ENCODE measurements at regions not wholly inside any gene's neighbourhood (a gene's known extent, or its start where the extent isn't known, plus 50 kb on each side); places are given as distances from the start of the nearest gene placed in this dataset.

DNA sequence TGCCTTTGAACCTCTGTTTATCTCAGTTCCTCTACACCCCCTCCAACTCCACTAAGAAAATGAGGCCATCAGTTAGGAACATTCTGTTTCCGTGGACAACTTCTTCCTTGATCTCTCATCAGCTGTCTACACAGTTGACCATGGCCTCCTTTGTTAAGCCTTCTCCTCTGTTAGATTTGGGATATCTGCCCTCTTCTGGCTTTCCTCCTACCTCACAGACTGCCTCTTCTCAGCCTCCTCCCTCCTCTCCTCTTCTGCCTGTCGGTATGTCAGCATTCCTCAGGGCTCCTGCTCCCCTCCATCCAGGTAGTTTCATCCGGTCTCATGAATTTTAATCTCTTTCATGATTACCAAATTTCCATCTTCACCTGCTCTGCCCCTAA lies 454.9 kb downstream of the FOXO1 start:
- TF ChIP-seq, protein P1, sequence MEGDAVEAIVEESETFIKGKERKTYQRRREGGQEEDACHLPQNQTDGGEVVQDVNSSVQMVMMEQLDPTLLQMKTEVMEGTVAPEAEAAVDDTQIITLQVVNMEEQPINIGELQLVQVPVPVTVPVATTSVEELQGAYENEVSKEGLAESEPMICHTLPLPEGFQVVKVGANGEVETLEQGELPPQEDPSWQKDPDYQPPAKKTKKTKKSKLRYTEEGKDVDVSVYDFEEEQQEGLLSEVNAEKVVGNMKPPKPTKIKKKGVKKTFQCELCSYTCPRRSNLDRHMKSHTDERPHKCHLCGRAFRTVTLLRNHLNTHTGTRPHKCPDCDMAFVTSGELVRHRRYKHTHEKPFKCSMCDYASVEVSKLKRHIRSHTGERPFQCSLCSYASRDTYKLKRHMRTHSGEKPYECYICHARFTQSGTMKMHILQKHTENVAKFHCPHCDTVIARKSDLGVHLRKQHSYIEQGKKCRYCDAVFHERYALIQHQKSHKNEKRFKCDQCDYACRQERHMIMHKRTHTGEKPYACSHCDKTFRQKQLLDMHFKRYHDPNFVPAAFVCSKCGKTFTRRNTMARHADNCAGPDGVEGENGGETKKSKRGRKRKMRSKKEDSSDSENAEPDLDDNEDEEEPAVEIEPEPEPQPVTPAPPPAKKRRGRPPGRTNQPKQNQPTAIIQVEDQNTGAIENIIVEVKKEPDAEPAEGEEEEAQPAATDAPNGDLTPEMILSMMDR (IDR thresholded peaks at IDR 0.05) = no peak
- no peak for TF ChIP-seq POLR2A (IDR thresholded peaks at IDR 0.05)

All from right lobe of liver (tissue), 4 donors.